AG08396 (cell line): ENCODE measurements at regions not wholly inside any gene's neighbourhood (a gene's known extent, or its start where the extent isn't known, plus 50 kb on each side); places are given as distances from the start of the nearest gene placed in this dataset.
"Not testable (repeated sequence)": the region's sequence is repeated elsewhere in the genome, so short reads cannot be mapped to it uniquely, and the experiment has no call there.

Experiments used
- DNase-seq: peaks from one replicate; pipeline ENCODE4 v3.0.0; 2012; ENCODE audit warnings: low spot score, mixed read lengths

GRCh38 chr4:11120435-11120834, 308.3 kb downstream of the HS3ST1 start:
- no peak for DNase-seq

DNA sequence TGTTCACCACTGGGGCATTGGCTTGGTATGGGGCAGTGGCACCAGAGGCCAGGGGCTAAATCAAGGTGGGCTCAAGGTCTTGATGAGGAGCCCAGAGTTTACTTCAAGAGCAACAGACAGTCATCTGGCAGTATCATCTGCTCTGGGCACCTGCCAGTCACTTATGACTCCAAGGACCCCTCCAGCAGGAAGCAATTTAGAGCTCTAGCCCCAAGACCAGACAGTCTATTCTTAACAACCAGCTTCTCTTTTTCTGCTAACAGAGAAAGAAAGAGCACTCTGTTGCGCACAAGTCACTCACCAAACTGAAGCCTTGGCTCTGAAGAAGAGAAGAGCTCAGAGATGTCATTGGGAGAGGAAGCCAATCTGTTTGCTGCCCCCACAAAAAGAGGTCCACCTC, 309.2 kb downstream of the HS3ST1 start:
- no peak for DNase-seq

DNA sequence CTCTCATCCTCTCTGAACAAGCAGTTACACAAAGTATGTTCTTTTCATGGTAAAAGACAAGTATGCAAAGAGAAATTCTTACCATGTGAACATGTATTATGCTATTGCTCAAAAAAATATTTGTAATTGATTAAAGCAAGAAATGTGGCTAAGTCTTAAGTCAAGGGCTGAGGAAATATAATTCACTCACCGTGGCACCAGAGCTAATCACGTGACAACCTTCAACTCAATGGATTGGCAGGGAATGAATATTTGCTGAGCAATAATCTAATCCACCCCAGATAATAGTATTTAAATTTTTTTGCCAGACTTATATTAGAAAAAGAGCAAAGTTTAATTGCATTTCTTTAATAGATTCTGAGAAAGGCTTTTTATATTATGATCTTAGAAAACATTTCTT, 310.2 kb downstream of the HS3ST1 start:
- DNase-seq, result no peak

DNA sequence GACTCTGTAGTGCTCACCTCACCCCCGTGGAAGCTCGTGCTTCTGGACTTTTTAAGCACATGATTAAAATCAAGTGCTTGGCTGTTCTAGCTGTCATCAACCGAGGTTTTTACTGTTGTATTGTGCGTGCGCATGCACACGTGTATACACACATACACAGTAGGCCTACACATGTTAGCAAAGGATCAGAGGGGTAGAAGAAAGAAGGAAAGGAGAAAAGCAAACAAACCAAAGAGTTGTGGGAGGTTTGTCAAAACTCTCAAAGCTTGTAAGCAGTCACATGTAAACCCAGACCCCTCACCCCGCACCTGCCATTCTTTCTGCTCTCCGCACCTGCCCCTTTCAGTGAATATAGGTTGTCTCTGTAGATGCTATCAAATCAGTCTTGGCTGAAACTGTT, 311.8 kb downstream of the HS3ST1 start:
- DNase-seq, result no peak

- no peak for DNase-seq
Measured at GRCh38 chr4:11111876-11112275, 316.8 kb downstream of the HS3ST1 start.

- no peak for DNase-seq
Measured at GRCh38 chr4:11111370-11111769, 317.3 kb downstream of the HS3ST1 start.

GRCh38 chr4:11106759-11107158, 321.9 kb downstream of the HS3ST1 start:
- no peak for DNase-seq

GRCh38 chr4:11106190-11106589, 322.5 kb downstream of the HS3ST1 start:
- no peak for DNase-seq

GRCh38 chr4:11105715-11106114, 323.0 kb downstream of the HS3ST1 start:
- no peak for DNase-seq

DNA sequence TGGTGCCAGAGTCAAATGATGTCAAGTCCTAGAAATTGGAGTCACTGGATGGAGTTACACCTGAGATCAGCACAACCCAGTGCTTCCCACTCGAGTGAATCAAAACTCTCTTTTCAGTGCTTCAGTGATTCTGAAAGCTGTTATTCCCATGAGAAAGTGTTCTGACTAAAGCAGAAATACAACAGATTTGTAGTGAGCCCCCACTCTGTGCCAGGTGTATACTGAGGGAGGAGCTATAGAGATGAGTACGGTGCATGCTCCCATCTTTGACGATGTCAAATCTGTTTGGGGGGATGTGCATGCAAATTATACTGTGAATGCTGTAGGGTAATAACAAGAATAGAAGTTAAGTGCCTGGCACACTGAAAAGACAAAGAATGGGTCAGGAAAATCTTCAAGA, 330.2 kb downstream of the HS3ST1 start:
- no peak for DNase-seq

GRCh38 chr4:11097725-11098124, 331.0 kb downstream of the HS3ST1 start:
- no peak for DNase-seq

DNA sequence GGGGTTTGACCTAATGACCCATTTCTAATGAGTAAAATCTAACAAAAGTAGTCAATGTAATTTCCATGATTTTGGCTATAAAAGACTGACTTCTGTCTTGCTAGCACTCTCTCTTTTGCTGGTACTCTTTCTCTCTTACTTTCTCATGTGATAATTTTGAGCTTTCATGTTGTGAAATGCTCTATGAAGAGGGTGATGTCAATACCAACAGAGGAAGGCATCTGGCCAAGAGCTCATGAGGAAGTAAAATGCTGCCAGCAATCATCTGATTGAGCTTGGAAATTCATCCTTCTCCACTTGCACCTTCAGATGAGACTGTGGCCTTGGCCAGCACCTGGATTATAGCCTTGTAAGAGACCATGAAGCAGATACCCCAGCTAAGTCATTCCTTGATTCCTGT, 347.7 kb downstream of the HS3ST1 start:
- DNase-seq, result no peak

DNA sequence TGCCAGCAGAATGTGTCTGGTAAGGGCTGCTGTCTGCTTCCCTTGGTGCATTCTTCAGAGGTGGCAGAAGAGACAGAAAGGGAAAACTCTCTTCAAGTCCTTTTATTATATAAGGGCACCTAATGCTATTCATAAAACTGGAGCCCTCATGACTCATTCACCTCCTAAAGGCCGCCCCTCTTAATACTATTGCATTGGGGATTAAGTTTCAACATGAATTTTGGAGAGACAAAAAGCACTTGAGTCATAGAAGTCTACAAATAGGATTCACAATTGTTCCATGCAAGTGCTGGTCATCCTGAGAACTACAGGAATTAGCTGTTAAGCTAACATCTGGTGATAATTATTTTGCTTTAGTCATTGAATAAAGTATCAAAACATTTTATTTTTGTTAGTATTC, 349.5 kb downstream of the HS3ST1 start:
- no peak for DNase-seq

DNA sequence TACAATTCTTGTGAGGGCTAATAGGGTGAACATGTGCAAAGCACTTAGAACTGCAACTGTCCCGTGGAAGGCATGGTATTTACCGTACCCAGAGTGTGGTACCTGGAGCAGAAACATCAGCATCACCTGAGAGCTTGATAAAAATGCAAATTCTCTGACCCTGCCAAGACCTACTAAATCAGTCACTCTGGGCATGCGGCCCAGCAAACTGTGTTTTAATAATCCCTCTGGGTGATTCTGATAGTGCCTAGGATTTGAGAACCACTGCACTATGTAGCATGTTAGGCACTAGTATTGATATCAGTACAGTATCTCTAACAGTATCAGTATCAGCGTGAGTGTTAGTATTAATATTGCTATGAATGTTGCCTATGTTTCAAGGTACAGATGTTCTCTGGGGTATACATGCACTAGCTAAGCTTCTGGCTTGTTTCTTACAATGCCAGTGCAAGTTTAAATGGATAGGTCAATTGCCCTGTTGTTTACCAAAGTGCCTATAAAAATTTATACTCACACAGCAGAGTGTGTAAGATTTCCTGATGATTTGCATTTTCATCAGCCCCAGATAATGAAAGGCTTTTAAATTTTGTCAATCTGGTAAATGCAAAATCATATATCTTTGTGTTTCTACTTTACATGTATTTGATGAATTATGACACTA, 354.0 kb downstream of the HS3ST1 start:
- no peak for DNase-seq

- DNase-seq, result no peak
Measured at GRCh38 chr4:11073621-11074051, 355.1 kb downstream of the HS3ST1 start.

- no peak for DNase-seq
Measured at GRCh38 chr4:11072999-11073398, 355.7 kb downstream of the HS3ST1 start.

DNA sequence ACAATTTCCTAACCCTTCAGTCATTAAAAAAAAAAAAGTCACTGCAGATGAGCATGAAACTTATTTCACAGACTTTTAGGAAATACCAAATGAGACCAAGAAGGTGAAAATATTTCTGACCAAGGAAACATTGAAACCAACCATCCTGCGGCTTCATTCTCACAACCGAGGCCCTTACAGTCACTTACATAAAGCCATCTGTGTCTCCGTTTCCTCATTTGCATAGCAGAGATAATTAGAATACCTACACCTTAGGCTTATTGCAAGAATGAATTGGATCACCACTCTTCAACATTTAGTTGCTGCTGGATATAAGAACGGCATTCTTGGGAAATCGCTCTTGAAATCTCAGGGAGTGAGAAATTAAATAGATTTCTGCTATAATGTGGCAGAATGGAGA, 356.2 kb downstream of the HS3ST1 start:
- no peak for DNase-seq

DNA sequence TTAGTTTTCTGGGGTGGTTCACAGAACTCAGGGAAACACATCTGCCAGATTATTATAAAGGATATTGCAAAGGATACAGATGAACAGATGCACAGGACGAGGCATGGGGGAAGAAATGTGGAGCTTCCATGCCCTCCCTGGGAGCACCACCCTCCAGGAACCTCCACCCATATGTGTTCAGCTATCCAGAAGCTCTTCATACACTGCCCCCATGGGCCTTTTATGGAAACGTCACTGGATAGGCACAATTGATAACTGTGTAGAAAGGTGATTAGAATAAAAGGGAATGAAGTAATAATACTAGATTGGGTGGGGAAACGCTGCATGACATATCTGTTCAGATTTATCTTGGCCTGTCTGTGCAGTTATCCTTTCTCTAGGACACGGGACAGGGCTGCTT, 357.9 kb downstream of the HS3ST1 start:
- no peak for DNase-seq

DNA sequence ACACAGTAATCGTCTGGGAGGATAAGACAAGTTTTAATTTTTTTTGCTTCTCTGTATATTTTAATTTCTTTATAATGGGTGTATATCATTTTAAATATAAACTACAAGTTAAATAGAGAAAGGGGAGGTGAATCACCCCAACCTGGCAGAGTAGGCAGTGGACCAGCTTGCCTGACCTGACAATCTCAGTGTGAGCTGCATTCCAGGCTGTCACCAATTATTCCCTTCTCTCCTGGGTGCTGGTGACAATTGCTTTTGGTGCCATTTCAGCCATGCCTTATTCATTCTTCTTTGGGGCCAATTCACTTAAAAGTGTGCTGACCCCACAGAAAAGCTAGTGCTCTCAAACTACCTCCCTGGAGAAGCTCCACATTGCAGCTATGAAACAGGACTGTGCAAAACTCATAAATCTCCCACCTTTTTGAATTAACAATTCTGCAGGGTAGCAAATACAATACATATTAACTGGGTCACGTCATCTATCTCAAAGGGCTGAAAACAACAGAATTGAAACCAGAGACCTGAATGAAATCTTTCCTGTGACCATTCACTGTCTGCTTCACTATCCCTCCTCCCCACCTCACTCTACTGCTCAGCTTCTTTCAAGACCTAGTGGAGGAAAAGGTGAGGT, 359.0 kb downstream of the HS3ST1 start:
- DNase-seq, result no peak

DNA sequence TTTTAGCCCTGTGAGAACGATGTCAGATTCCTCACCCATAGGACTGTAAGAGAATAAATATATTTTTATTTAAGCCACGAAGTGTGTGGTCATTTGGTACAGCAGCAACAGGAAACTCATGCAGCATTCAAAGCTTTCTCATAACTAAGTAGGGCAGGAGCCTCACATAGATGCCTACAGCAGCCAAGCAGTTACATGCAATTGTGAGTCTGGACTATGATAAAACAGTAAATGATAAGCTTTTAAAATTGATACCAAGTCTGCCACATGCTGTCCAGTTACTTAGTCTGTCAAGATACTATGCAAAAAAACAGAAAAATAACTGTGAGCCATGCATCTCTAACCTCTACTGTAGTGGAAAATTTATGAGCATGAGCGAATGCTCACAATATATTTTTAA, 359.6 kb downstream of the HS3ST1 start:
- no peak for DNase-seq

GRCh38 chr4:11066584-11066983, 362.1 kb downstream of the HS3ST1 start:
- not testable (repeated sequence) for DNase-seq

GRCh38 chr4:11060637-11061036, 368.1 kb downstream of the HS3ST1 start:
- DNase-seq, result not testable (repeated sequence)

DNA sequence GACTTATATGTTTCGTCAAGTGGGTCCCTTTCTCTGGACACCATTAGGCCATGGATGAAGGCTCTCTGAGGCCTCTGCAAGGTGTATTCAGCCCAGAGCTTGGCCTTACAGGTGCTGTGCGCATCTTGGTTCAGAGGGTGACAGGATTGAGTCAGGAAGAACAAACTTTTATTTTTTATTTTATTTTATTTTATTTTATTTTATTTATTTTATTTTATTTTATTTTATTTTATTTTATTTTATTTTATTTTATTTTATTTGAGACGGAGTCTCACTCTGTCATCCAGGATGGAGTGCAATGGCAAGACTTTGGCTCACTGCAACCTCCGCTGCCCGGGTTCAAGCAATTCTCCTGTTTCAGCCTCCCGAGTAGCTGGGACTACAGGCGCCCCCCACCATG, 370.4 kb upstream of the CLNK start:
- not testable (repeated sequence) for DNase-seq

DNA sequence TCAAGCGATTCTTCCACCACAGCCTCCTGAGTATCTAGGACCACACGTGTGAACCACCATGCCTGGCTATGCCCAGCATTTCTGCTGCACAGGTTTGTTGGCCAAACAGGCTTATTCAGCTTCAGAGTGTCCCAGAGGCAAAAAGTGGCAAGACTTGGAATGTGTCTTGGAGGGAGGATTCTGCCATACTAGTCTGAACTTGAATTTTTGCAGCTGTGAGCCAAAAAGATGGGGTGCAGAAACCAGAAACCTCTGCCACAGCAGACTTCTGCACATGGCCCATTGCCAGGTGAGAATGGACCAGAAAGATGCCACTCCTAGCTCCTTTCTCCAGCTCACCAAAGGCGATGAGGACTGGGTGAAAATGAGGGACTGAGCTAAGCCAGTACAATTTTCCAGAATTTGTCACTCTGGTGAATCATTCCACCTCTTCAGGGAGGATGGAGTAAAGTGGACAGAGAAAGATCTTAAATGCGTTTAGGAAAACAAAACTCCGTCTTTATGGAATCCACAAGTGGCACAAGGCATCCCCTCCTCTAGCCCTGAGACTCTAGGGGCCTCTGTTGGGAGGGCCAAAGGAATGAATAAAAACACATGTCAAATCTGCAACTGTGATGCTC, 369.1 kb upstream of the CLNK start:
- DNase-seq, result no peak
